Hematopoietic multipotent progenitor cell treated with erythropoietin and hydrocortisone succinate and interleukin-3 and kit ligand, for 15 days (in vitro differentiated cells): ENCODE measurements at regions not wholly inside any gene's neighbourhood (a gene's known extent, or its start where the extent isn't known, plus 50 kb on each side); places are given as distances from the start of the nearest gene placed in this dataset.
"Not testable (repeated sequence)": the region's sequence is repeated elsewhere in the genome, so short reads cannot be mapped to it uniquely, and the experiment has no call there.

Source experiments
- DNase-seq: peaks from one replicate; pipeline ENCODE4 v3.0.0-alpha.2; 2015; ENCODE audit warnings: low spot score

GRCh38 chr9:113705306-113705927 lies 170.7 kb upstream of the ZNF618 start:
- no peak for DNase-seq

GRCh38 chr9:113705928-113706519 lies 170.1 kb upstream of the ZNF618 start:
- DNase-seq, result no peak

GRCh38 chr9:113707953-113708695 lies 168.0 kb upstream of the ZNF618 start:
- no peak for DNase-seq

DNA sequence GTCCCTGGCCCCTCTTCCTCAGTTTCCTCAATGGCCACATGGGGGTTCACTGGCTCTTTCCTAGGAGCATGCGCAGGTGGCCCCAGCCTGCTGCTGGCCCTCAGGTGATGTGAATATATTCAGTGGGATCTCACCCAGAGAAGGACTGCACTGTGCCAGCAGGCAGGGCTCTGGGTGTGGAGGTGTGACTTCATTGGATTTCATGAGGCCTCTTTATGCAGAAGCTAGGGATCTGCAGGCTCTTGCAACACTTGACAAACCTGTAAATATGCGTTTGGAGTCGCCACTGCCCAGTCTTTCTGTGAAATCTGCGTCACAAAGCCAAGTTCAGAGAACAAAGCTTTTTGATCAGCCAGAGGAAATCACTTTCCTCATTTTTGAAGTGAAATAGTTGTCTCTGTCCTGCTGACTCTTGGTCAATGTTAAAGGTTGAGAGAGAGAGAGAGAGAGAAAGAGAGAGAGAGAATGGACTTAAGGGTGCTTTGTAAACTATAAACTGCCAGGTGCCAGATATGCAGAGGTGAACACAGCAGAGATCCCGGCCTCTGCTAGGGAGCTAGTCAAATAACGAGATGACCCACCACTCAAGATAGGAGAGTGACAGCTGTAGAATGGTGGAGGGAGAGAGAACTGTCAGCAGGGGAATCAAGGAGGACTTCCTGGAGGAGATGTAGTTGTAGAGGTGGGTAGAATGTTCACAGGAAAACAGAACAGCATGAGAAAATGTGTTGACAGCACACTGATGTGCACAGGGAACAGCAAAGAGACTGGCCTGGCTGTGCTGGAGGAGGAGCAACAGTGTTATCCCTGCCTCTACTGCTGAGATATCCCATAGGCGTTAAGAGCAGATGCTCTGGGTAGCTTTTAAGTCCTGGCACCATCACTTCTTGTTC lies 167.0 kb upstream of the ZNF618 start:
- DNase-seq, result no peak

GRCh38 chr9:113709721-113710120 lies 166.4 kb upstream of the ZNF618 start:
- DNase-seq, result no peak

DNA sequence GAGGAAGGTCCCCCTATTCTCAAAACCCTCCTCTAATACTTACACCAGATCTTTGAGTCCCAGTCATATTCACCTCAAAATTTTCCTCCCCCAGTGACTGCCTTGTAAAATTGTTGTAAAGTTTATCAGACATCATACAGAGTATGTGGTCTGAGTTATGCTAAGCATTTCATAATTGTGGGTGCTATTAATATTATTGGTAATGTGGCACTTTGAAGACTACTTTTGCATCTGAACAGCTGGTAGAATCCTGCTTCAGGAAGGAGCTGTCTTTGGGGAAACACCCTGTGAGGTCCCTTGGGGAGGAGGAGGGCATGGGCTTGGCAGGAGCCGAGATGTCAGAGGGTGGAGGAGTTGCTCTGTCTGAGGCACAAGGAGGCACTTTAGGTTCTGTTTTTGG lies 164.9 kb upstream of the ZNF618 start:
- no peak for DNase-seq

DNA sequence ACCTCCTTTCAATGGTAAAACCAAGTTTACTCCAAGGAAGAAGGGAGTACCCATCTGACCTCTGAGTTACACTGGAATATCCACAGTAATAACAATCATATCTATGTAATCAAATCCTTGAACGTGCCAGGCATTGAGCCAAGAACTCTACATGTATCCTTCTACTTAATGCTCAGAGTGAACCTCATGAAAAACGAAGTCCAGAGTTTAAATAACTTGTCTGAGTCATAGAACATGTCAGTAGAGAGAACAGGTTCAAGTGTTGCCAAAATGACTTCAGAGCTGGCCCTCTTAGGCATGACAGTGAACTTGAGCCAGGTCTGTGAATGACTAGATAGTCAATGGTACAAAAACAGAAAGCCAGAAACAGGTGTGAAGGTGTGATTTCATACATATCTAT lies 164.1 kb upstream of the ZNF618 start:
- DNase-seq, result no peak

GRCh38 chr9:113715086-113715485 lies 161.0 kb upstream of the ZNF618 start:
- DNase-seq, result no peak

GRCh38 chr9:113719919-113720318 lies 156.2 kb upstream of the ZNF618 start:
- no peak for DNase-seq

- no peak for DNase-seq
Observed at GRCh38 chr9:113720495-113720894, 155.6 kb upstream of the ZNF618 start.

GRCh38 chr9:113721856-113722255 lies 154.3 kb upstream of the ZNF618 start:
- DNase-seq, result no peak

DNA sequence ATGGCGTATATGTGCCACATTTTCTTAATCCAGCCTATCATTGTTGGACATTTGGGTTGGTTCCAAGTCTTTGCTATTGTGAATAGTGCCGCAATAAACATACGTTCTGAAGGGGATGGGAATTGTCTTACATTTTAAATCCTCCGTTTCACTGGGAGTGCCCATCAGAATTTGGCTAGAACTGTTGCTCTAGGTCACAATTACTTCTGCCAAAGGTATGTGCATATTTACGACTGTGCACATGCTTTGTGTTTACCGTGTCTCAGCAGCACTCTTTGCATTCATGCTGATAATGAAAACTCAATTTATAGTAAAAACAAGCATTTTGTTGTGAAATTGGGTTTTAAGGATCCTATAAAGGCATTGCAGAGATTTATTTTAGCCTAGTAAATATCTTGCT lies 151.9 kb upstream of the ZNF618 start:
- DNase-seq, result no peak

GRCh38 chr9:113728989-113729388 lies 147.1 kb upstream of the ZNF618 start:
- no peak for DNase-seq

DNA sequence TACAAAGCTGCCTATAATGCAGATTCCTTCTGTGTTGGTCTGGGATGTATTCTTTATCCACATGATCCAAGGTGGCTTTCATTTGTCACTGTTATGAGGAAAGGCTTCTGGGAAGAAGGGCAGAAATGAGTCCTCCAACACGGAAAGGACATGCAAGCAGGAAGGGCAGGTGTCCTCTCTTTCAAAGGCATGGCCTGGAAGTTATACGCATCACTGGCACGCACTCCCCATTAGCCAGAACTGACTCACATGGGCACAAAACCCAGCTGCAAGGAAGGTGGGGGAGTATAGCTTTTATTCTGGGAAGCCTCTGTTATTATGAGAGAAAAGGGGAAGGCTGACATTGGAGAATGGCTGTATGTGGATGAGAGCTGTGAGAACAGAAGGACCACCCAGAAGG lies 141.3 kb upstream of the ZNF618 start:
- no peak for DNase-seq

DNA sequence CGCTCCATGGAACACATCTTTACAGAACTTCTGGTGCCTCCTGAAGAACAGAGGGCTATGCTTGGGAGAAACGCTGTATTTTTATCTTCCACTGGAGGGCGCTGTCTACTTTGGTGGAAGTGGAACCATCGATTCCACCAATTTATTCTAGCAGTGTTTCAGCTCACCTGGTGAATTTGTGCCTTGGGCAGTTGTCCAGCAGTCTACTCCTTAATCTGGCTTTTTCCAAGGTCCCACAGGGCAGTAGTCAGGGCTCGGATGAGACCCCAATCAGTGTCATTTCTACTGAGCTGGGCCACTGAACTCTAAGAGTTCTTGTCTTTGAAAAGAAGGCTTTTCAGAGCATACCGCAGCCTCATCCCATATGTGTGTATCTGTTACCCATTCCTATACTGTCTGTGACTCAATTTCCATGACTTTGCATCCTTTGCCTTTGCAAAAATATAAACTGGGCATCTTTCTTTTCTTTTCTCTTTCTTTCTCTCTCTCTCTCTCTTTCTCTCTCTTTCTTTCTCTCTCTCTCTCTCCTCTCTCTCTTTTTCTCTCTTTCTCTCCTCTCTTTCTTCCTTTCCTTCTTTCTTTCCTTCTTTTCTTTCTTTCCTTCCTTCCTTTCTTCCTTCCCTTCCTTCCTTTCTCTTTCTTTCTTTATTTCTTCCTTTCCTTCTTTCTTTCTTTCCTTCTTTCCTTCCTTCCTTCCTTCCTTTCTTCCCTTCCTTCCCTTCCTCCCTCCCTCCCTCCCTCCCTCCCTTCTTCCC lies 138.4 kb upstream of the ZNF618 start:
- peak; percentile 26 for DNase-seq

- no peak for DNase-seq
Observed at GRCh38 chr9:113738496-113738892, 137.6 kb upstream of the ZNF618 start.

DNA sequence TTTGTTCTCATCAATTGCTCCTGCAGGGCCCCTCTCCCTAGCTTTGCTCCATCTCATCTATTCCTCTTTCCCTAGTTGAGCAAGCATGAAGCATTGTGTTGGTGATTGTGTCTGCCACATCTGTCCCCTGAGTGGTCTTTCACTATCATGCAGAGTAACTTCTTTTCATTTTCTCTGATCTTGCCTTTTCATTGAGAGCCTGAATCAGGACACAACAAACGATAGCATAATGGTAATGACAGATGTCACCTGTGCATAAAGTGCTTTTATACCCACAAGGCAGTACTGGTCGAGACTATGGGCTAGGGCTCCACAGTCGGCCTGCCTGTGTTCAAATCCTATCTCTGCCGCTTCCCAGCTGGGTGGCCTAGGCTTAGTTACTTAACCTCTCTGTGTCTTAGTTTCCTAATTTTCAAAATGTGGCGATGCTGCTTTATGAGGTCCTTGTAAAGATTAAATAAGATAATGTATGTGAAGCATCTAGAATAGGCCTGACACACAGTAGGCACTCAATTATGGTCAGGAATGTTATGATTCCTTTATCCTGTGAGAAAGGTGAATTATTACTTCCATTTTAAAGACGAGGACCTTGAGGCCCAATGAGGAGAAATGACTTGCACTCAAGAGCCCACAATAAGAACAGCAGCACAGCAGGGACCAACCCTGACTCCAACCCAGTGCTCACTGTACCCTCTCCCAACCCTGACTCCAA lies 137.1 kb upstream of the ZNF618 start:
- no peak for DNase-seq

DNA sequence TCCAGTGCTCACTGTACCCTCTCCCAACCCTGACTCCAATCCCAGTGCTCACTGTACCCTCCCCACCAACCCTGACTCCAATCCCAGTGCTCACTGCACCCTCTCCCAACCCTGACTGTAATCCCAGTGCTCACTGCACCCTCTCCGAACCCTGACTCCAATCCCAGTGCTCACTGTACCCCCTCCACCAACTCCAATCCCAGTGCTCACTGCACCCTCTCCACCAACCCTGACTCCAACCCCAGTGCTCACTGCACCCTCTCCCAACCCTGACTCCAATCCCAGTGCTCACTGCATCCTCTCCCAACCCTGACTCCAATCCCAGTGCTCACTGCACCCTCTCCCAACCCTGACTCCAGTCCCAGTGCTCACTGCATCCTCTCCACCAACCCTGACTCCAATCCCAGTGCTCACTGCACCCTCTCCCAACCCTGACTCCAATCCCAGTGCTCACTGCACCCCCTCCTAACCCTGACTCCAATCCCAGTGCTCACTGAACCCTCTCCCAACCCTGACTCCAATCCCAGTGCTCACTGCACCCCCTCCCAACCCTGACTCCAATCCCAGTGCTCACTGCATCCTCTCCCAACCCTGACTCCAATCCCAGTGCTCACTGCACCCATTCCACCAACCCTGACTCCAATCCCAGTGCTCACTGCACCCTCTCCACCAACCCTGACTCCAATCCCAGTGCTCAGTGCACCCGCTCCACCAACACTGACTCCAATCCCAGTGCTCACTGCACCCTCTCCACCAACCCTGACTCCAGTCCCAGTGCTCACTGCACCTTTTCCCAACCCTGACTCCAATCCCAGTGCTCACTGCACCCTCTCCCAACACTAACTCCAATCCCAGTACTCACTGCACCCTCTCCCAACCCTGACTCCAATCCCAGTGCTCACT lies 136.3 kb upstream of the ZNF618 start:
- not testable (repeated sequence) for DNase-seq

GRCh38 chr9:113740508-113741500 lies 135.3 kb upstream of the ZNF618 start:
- not testable (repeated sequence) for DNase-seq
